DND-41 (cell line): ENCODE measurements at regions not wholly inside any gene's neighbourhood (a gene's known extent, or its start where the extent isn't known, plus 50 kb on each side); places are given as distances from the start of the nearest gene placed in this dataset.

Experiments used
- EZH2 ChIP-seq: IDR thresholded peaks from 3 replicates; pipeline ENCODE4 v1.6.1; 2012; ENCODE audit warnings: borderline replicate concordance, low read depth, mild to moderate bottlenecking, moderate library complexity, low read length, inconsistent platforms; ENCODE audit not compliant: severe bottlenecking
- TF ChIP-seq, protein P1 (sequence below): IDR thresholded peaks from 2 replicates; pipeline ENCODE4 v1.5.1; 2012; ENCODE audit warnings: borderline replicate concordance, low read length, moderate library complexity, mild to moderate bottlenecking; ENCODE audit not compliant: poor library complexity, severe bottlenecking; ENCODE audit errors: extremely low read depth

DNA sequence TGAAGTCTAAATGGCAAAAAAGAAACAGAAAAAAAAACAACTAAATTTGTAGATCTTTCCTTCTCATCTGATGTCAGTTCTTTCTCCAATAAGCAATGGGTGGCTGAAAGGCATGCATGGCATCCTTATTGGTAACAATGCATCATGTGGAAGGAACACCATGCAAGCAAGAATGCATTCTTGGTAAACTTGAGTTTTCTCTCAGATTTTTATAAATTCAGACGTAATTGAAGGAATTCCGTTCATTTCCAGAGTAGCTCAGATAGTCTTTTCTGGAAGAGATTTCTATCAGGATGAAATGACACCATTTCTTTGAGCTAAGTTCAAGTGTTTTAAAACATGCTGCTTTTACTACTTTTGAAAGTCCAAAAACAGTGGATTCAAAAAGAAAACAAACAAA, 373.0 kb downstream of the COG6 start:
- TF ChIP-seq, protein P1, sequence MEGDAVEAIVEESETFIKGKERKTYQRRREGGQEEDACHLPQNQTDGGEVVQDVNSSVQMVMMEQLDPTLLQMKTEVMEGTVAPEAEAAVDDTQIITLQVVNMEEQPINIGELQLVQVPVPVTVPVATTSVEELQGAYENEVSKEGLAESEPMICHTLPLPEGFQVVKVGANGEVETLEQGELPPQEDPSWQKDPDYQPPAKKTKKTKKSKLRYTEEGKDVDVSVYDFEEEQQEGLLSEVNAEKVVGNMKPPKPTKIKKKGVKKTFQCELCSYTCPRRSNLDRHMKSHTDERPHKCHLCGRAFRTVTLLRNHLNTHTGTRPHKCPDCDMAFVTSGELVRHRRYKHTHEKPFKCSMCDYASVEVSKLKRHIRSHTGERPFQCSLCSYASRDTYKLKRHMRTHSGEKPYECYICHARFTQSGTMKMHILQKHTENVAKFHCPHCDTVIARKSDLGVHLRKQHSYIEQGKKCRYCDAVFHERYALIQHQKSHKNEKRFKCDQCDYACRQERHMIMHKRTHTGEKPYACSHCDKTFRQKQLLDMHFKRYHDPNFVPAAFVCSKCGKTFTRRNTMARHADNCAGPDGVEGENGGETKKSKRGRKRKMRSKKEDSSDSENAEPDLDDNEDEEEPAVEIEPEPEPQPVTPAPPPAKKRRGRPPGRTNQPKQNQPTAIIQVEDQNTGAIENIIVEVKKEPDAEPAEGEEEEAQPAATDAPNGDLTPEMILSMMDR, result no peak
- no peak for TF ChIP-seq EZH2
